ENCODE measurements at regions not wholly inside any gene's neighbourhood (a gene's known extent, or its start where the extent isn't known, plus 50 kb on each side); places are given as distances from the start of the nearest gene placed in this dataset.

GRCh38 chr6:113011389-113011788 is 664.3 kb downstream of the RFPL4B start:
- no peak for TF ChIP-seq CTCF (IDR thresholded peaks at IDR 0.05; ENCODE audit: low read depth, low read length, missing input control)
- TF ChIP-seq YY1 (IDR thresholded peaks at IDR 0.05), result no peak
- TF ChIP-seq GABPA (IDR thresholded peaks at IDR 0.05 in 1 of 2, conservative IDR thresholded peaks at IDR 0.05 in 1 of 2), result no peak
- TF ChIP-seq, protein P1, sequence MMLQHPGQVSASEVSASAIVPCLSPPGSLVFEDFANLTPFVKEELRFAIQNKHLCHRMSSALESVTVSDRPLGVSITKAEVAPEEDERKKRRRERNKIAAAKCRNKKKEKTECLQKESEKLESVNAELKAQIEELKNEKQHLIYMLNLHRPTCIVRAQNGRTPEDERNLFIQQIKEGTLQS (IDR thresholded peaks at IDR 0.05), result no peak
- no peak for TF ChIP-seq SP1 (IDR thresholded peaks at IDR 0.05)
- no peak for TF ChIP-seq ZBTB33 (IDR thresholded peaks at IDR 0.05)
- no peak for TF ChIP-seq RXRA (IDR thresholded peaks at IDR 0.05)
- no peak for TF ChIP-seq EGR1 (IDR thresholded peaks at IDR 0.05; ENCODE audit: low read depth in 2 of 2)
- no peak for TF ChIP-seq TAF1 (conservative IDR thresholded peaks at IDR 0.05)
- TF ChIP-seq NR2F2 (IDR thresholded peaks at IDR 0.05), result no peak
- no peak for TF ChIP-seq JUND (IDR thresholded peaks at IDR 0.05)
- no peak for DNase-seq (ENCODE audit: low spot score)
- Histone ChIP-seq H3K27ac (ENCODE audit: low read depth in 1 of 2, low read length in 2 of 2) (no peak overlapping the region), H3K9ac (ENCODE audit: low read depth in 1 of 2, low read length in 2 of 2) (no peak overlapping the region), H3K27me3 (ENCODE audit: control insufficient read depth in 4 of 4, insufficient read depth in 4 of 4, low read length in 3 of 4) (no peaks in the 10 kb centered on the region), H3K36me3 (ENCODE audit: control insufficient read depth in 4 of 4, insufficient read depth in 3 of 4, low read depth in 1 of 4, low read length in 3 of 4) (no peaks in the 10 kb centered on the region), H3K9me3 (ENCODE audit: control insufficient read depth in 4 of 4, low read length in 3 of 4) (no peaks in the 10 kb centered on the region), H3K4me1 (ENCODE audit: control insufficient read depth in 4 of 4, insufficient read depth in 4 of 4, low read length in 3 of 4) (no peaks in the 10 kb centered on the region), H3K4me3 (ENCODE audit: low read depth in 1 of 3, low read length in 3 of 3) (no peak overlapping the region)
- 1% methylated on average over 1 of the region's 1 CpG for WGBS

DNA sequence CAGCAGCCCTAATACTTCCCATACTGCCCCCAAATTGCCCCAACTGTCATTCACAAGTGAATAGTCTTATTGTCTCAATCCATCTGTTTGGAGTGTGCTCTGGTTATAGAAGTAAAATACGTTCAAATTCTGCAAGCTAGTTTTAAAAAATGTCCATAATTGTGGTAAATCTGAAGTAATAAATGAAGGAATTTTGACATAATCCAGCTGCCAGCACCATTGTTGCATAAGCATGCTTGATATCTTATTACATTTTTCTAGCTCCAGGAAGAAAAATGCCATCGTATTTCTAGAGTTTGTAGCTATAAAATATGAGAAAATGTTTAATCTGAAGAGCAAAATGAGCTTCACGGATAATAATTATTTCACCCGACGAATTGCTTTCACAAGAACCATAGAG is 664.7 kb downstream of the RFPL4B start:
- TF ChIP-seq FOXA1 (IDR thresholded peaks at IDR 0.05), result no peak
- TF ChIP-seq GABPA (IDR thresholded peaks at IDR 0.05 in 1 of 2, conservative IDR thresholded peaks at IDR 0.05 in 1 of 2), result no peak

GRCh38 chr6:113015249-113015648 is 668.1 kb downstream of the RFPL4B start:
- 64% methylated on average over 8 of the region's 8 CpGs for WGBS
- Histone ChIP-seq H3K27me3 (ENCODE audit: control insufficient read depth in 4 of 4, insufficient read depth in 4 of 4, low read length in 3 of 4) (no peaks in the 10 kb centered on the region), H3K27ac (ENCODE audit: low read depth in 1 of 2, low read length in 2 of 2) (no peak overlapping the region), H3K4me3 (ENCODE audit: low read depth in 1 of 3, low read length in 3 of 3) (no peak overlapping the region), H3K4me1 (ENCODE audit: control insufficient read depth in 4 of 4, insufficient read depth in 4 of 4, low read length in 3 of 4) (no peaks in the 10 kb centered on the region), H3K36me3 (ENCODE audit: control insufficient read depth in 4 of 4, insufficient read depth in 3 of 4, low read depth in 1 of 4, low read length in 3 of 4) (no peaks in the 10 kb centered on the region), H3K9me3 (ENCODE audit: control insufficient read depth in 4 of 4, low read length in 3 of 4) (no peaks in the 10 kb centered on the region), H3K9ac (ENCODE audit: low read depth in 1 of 2, low read length in 2 of 2) (no peak overlapping the region)
- no peak for DNase-seq (ENCODE audit: low spot score)
- TF ChIP-seq JUND (IDR thresholded peaks at IDR 0.05) (no peak), CTCF (IDR thresholded peaks at IDR 0.05; ENCODE audit: low read depth, low read length, missing input control) (no peak), FOXA2 (IDR thresholded peaks at IDR 0.05) (no peak)

More for the DNA sequence above, 664.7 kb downstream of the RFPL4B start:
- H3K4me3 ChIP-seq (ENCODE audit: low read depth in 1 of 3, low read length in 3 of 3), result no peak overlapping the region
- no peaks in the 10 kb centered on the region for H3K9me3 ChIP-seq (ENCODE audit: control insufficient read depth in 4 of 4, low read length in 3 of 4)
- H3K27me3 ChIP-seq (ENCODE audit: control insufficient read depth in 4 of 4, insufficient read depth in 4 of 4, low read length in 3 of 4), result no peaks in the 10 kb centered on the region
- H3K4me1 ChIP-seq (ENCODE audit: control insufficient read depth in 4 of 4, insufficient read depth in 4 of 4, low read length in 3 of 4), result no peaks in the 10 kb centered on the region
- H3K9ac ChIP-seq (ENCODE audit: low read depth in 1 of 2, low read length in 2 of 2), result no peak overlapping the region
- H3K36me3 ChIP-seq (ENCODE audit: control insufficient read depth in 4 of 4, insufficient read depth in 3 of 4, low read depth in 1 of 4, low read length in 3 of 4), result no peaks in the 10 kb centered on the region
- DNase-seq (ENCODE audit: low spot score), result no peak
- WGBS, result 64% methylated on average over 5 of the region's 5 CpGs
- H3K27ac ChIP-seq (ENCODE audit: low read depth in 1 of 2, low read length in 2 of 2), result no peak overlapping the region
